HT1080 (cell line): ENCODE measurements at regions not wholly inside any gene's neighbourhood (a gene's known extent, or its start where the extent isn't known, plus 50 kb on each side); places are given as distances from the start of the nearest gene placed in this dataset. TPM values are rescaled to one million over a fixed set of nuclear protein-coding genes. Genes with fewer than 3 reads are reported as not detected.
"Not testable (repeated sequence)": the region's sequence is repeated elsewhere in the genome, so short reads cannot be mapped to it uniquely, and the experiment has no call there.

Experiments
- DNase-seq: peaks from one replicate; pipeline ENCODE4 v3.0.0-alpha.2; 2015; ENCODE audit warnings: low read depth
- small RNA-seq: library from RNA; depleted of rRNA; stranded (forward); fragments of <200 nt; gene quantifications from one replicate; pipeline ENCODE3, GENCODE V24; 2014

DNA sequence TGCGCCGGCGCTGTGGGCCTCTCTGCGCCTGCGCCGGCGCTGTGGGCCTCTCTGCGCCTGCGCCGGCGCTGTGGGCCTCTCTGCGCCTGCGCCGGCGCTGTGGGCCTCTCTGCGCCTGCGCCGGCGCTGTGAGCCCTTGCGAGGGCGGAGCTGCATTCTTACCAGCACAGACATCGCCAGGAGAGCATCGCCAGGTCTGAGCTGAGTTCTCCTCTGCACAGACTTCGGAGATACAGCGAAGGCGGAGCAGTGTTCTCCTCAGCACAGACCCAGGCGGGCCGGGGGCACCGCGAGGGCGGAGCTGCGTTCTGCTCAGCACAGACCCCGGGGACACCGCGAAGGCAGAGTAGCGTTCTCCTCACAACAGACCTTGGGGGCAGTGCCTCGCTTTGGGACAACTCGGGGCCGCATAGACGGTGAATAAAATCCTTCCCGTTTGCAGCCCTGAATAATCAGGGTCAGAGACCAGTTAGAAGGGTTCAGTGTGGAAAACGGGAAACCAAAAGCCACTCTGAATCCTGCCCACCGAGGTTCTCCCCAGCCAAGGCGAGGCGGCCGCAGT, 1268.1 kb downstream of the FOXD4L5 start:
- DNase-seq = peak; percentile 57

- DNase-seq = peak; percentile 15
Measured at GRCh38 chr9:64016246-64016645, 1268.8 kb downstream of the FOXD4L5 start.

DNA sequence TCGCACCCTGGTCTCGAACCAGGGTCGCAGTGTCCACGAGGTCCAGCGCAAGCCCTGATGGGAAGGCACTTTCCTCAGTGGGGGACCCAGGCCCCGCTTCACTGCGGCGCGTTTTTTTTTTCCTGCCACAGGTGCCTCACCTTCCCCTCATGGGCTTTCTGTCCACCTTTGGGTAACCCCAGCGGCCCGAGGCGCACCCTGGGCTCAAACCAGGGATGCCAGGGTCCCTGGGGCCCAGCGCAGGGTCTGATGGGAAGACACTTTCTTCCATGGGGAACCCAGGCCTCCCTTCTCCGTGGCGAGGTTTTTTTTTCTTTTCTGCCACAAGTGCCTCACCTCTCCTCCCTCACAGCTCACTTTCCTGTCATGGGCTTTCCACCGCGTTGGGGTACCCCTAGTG, 1269.9 kb downstream of the FOXD4L5 start:
- DNase-seq = no peak

- not testable (repeated sequence) for DNase-seq
Measured at GRCh38 chr9:64014386-64015091, 1270.5 kb downstream of the FOXD4L5 start.

DNA sequence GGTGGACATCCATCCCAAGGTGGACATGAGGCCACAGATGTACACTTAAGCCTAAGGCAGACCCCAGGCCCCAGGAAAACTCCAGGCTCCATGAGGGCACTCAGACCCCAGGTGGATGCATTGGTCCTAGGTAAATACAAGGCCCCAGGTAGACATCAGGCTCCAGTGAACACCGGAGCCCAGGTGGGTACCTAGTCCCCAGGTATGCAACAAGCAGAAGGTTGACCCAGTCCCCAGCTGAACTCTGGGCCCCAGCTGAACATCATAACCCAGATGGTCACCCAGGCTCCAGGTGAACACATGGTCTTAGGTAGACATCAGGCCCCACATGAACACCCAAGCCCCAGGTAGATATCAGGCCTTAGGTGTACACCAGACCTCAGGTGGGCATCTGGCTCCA, 1271.9 kb downstream of the FOXD4L5 start:
- not testable (repeated sequence) for DNase-seq

GRCh38 chr9:64012014-64012413, 1273.0 kb downstream of the FOXD4L5 start:
- DNase-seq = not testable (repeated sequence)

DNA sequence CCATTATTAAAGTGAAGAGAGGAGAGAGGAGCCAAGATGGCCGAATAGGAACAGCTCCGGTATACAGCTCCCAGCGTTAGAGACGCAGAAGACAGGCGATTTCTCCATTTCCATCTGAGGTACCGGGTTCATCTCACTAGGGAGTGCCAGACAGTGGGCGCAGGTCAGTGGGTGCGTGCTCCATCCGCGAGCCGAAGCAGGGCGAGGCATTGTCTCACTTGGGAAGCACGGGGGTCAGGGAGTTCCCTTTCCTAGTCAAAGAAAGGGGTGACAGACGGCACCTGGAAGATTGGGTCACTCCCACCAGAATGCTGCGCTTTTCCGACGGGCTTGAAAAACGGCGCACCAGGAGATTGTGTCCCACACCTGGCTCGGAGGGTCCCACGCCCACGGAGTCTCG, 1305.3 kb downstream of the FOXD4L5 start:
- DNase-seq = not testable (repeated sequence)

Small RNAs in the stretch of these regions (small RNA-seq; reads per million reads assigned to genes)
- gene RF00026 = not detected
